CD14-positive monocyte (primary cell): ENCODE measurements at regions not wholly inside any gene's neighbourhood (a gene's known extent, or its start where the extent isn't known, plus 50 kb on each side); places are given as distances from the start of the nearest gene placed in this dataset.
A peak's percentile ranks its signal among the peaks of the same experiment; 100 is the strongest.
"Not testable (repeated sequence)": the region's sequence is repeated elsewhere in the genome, so short reads cannot be mapped to it uniquely, and the experiment has no call there.

Experiments
- DNase-seq, 3 donors: peaks; one replicate each; pipeline ENCODE4 v3.0.0-alpha.2; 2011 to 2022
- H2AFZ ChIP-seq: 2 replicates; pipeline ENCODE4 v1.6.0; 2012; ENCODE audit warnings: mild to moderate bottlenecking, low read depth, low read length, inconsistent platforms; ENCODE audit not compliant: insufficient read depth, poor library complexity, severe bottlenecking
- H3K27ac ChIP-seq, 2 donors: 1 replicate in 1 of 2; 2 replicates in 1 of 2; pipeline ENCODE4 v1.5.1; 2012 to 2013; ENCODE audit warnings: low read length in 2 of 2, control low read depth in 1 of 2, inconsistent platforms in 1 of 2, low read depth in 1 of 2, mild to moderate bottlenecking in 1 of 2
- H3K27me3 ChIP-seq, 2 donors: one replicate each; pipeline versions ENCODE4 v1.6.0 to v1.6.1; 2011 to 2013; ENCODE audit warnings: low read length in 2 of 2; ENCODE audit not compliant: control insufficient read depth in 2 of 2, insufficient read depth in 2 of 2
- H3K36me3 ChIP-seq, 2 donors: replicated peaks in 1 of 2; 1 replicate in 1 of 2; 2 replicates in 1 of 2; pipeline versions ENCODE4 v1.5.1 to v1.6.1; 2012 to 2013; ENCODE audit warnings: low read length in 2 of 2, control low read depth in 1 of 2, inconsistent platforms in 1 of 2, mild to moderate bottlenecking in 1 of 2; ENCODE audit not compliant: insufficient read depth in 2 of 2, control insufficient read depth in 1 of 2
- H3K4me1 ChIP-seq, 2 donors: 1 replicate in 1 of 2; 2 replicates in 1 of 2; pipeline versions ENCODE4 v1.5.1 to v1.6.1; 2012 to 2013; ENCODE audit warnings: low read length in 2 of 2, control low read depth in 1 of 2, inconsistent platforms in 1 of 2, mild to moderate bottlenecking in 1 of 2, moderate library complexity in 1 of 2; ENCODE audit not compliant: insufficient read depth in 2 of 2, control insufficient read depth in 1 of 2
- H3K4me2 ChIP-seq: replicated peaks from 2 replicates; pipeline ENCODE3; 2012; ENCODE audit warnings: low read length, moderate library complexity, mild to moderate bottlenecking; ENCODE audit not compliant: poor library complexity, severe bottlenecking; ENCODE audit errors: extremely low read depth
- H3K4me3 ChIP-seq, 3 experiments: fragments of 200-600 bp in 1 of 3; sonication (generic) in 1 of 3; replicated peaks in 1 of 3; 1 replicate in 2 of 3; 2 replicates in 1 of 3; pipeline ENCODE4 v1.5.1; 2011 to 2013; ENCODE audit warnings: low read length in 3 of 3, mild to moderate bottlenecking in 3 of 3, control low read depth in 2 of 3, low read depth in 2 of 3, inconsistent platforms in 1 of 3, moderate library complexity in 1 of 3
- H3K79me2 ChIP-seq: 2 replicates; pipeline ENCODE4 v1.6.0; 2012; ENCODE audit warnings: mild to moderate bottlenecking, control low read depth, inconsistent platforms, low read length, moderate library complexity; ENCODE audit not compliant: insufficient read depth
- H3K9ac ChIP-seq: 2 replicates; pipeline ENCODE4 v1.6.0; 2017; ENCODE audit warnings: low read length, mild to moderate bottlenecking; ENCODE audit not compliant: insufficient read depth, poor library complexity, severe bottlenecking
- H3K9me3 ChIP-seq, 2 donors: replicated peaks in 1 of 2; 1 replicate in 1 of 2; 2 replicates in 1 of 2; pipeline versions ENCODE4 v1.5.1 to v1.6.1; 2012 to 2013; ENCODE audit warnings: low read length in 2 of 2, control low read depth in 1 of 2; ENCODE audit not compliant: control insufficient read depth in 1 of 2, insufficient read depth in 1 of 2
- H4K20me1 ChIP-seq: 2 replicates; pipeline ENCODE4 v1.6.0; 2012; ENCODE audit warnings: mild to moderate bottlenecking, low read length, control low read depth, moderate library complexity; ENCODE audit not compliant: insufficient read depth
- H3K27ac Mint-ChIP-seq, 7 donors: one replicate each; pipeline ENCODE4 v1.8.0; 2020; ENCODE audit warnings: mild to moderate bottlenecking in 7 of 7, mixed read lengths in 7 of 7, moderate library complexity in 6 of 7, inconsistent platforms in 2 of 7
- H3K27me3 Mint-ChIP-seq, 3 donors: one replicate each; pipeline ENCODE4 v1.8.0; 2021 to 2022; ENCODE audit warnings: low read depth in 3 of 3, mild to moderate bottlenecking in 3 of 3, mixed read lengths in 3 of 3, moderate library complexity in 3 of 3, inconsistent platforms in 1 of 3
- H3K36me3 Mint-ChIP-seq, 2 donors: one replicate each; pipeline ENCODE4 v1.8.0; 2020; ENCODE audit warnings: mixed read lengths in 2 of 2, inconsistent platforms in 1 of 2, mild to moderate bottlenecking in 1 of 2
- H3K4me1 Mint-ChIP-seq: one replicate; pipeline ENCODE4 v1.8.0; 2020; ENCODE audit warnings: mild to moderate bottlenecking, mixed read lengths
- H3K4me3 Mint-ChIP-seq, 2 donors: one replicate each; pipeline ENCODE4 v1.8.0; 2020; ENCODE audit warnings: mild to moderate bottlenecking in 2 of 2, mixed read lengths in 2 of 2, moderate library complexity in 1 of 2
- H3K9me3 Mint-ChIP-seq, 7 donors: one replicate each; pipeline ENCODE4 v1.8.0; 2020 to 2022; ENCODE audit warnings: mixed read lengths in 7 of 7, mild to moderate bottlenecking in 6 of 7, moderate library complexity in 6 of 7, inconsistent platforms in 2 of 7
- CTCF ChIP-seq: fragments of 200-600 bp; IDR thresholded peaks from one replicate; pipeline ENCODE4 v1.8.0; 2022; ENCODE audit warnings: antibody characterized with exemption, mild to moderate bottlenecking
- WGBS: methylation state at CpG from one replicate; pipeline ENCODE4 v1.1.5; 2013; ENCODE audit warnings: missing lambda C conversion rate; ENCODE audit not compliant: insufficient coverage; 5-methylcytosine and 5-hydroxymethylcytosine counted together
- intact Hi-C, 2 donors: fragments of 100-400 bp; cut with micrococcal nuclease; formaldehyde crosslinking; loops; one replicate each; pipeline versions ENCODE4 v1.15.0 to v1.15.1; 2023

DNA sequence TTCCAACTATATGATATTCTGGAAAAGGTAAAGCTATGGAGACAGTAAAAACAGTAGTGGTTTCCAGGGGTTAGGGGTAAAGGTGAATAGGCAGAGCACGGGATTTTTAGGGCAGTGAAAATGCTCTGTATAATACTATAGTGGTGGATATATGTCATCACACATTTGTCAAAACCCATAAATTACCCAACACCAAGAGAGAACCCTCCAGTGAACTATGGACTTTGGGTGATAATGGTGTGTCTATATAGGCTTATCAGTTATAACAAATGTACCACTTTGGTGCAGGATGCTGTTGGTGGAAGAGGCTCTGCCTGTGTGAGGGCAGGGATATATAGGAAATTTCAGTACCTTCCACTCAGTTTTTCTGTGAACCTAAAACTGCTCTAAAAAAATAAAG lies 149.9 kb downstream of the GPX5 start:
- H3K27me3 Mint-ChIP-seq: peaks cover 39 to 57% (median 39%) of the 10 kb centered on the region in 3 donors
- no CpG with 5 or more reads among the region's 1 CpG for WGBS
- no peaks in the 10 kb centered on the region for H3K36me3 ChIP-seq

DNA sequence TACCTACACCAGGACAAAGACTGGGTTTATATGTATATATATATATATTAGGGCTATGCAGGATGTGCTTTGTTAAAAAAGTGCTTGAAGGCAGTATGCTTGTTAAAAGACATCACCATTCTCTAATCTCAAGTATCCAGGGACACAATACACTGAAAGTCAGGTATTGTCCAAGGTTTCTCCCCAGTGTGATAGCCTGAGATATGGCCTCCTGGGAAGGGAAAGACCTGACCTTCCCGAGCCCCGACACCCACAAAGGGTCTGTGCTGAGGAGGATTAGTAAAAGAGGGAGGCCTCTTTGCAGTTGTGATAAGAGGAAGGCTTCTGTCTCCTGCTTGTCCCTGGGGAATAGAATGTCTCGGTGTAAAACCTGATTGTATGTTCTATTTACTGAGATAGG lies 156.9 kb downstream of the GPX5 start:
- Mint-ChIP-seq H3K27ac (no peak overlapping the region), H3K4me1 (peaks cover 2% of the 10 kb centered on the region), H3K9me3 (peaks cover 0 to 1% (median 0%) of the 10 kb centered on the region in 7 donors), H3K4me3 (no peak overlapping the region), H3K36me3 (no peaks in the 10 kb centered on the region), H3K27me3 (peaks cover 39 to 58% (median 49%) of the 10 kb centered on the region in 3 donors)
- intact Hi-C loops: no loop called here
- Histone ChIP-seq H3K79me2 (no peaks in the 10 kb centered on the region), H3K9ac (no peak overlapping the region), H3K4me3 (no peak overlapping the region), H3K4me1 (no peaks in the 10 kb centered on the region), H2AFZ (no peak overlapping the region), H3K4me2 (no peak overlapping the region), H3K27ac (no peak overlapping the region), H3K36me3 (no peaks in the 10 kb centered on the region), H3K9me3 (no peaks in the 10 kb centered on the region), H3K27me3 (peaks cover 48 to 49% of the 10 kb centered on the region in 2 donors), H4K20me1 (no peaks in the 10 kb centered on the region)
- DNase-seq: no peak
- no peak for TF ChIP-seq CTCF
- whole genome bisulfite sequencing: 48% methylated on average over 3 of the region's 3 CpGs

More for the DNA sequence above, 149.9 kb downstream of the GPX5 start:
- Mint-ChIP-seq H3K9me3 (peaks cover 4 to 27% (median 17%) of the 10 kb centered on the region in 7 donors), H3K4me1 (peaks cover 5% of the 10 kb centered on the region), H3K4me3 (peak overlapping the region in 1 of 2 donors; percentile 70), H3K36me3 (peaks cover 0 to 2% of the 10 kb centered on the region in 2 donors), H3K27ac (no peak overlapping the region)
- DNase-seq: no peak
- intact Hi-C loops: no loop called here
- H4K20me1 ChIP-seq: no peaks in the 10 kb centered on the region
- peaks cover 3 to 18% of the 10 kb centered on the region in 2 donors for H3K9me3 ChIP-seq
- no peak for TF ChIP-seq CTCF
- no peak overlapping the region for H2AFZ ChIP-seq
- no peak overlapping the region for H3K9ac ChIP-seq
- H3K4me2 ChIP-seq: no peak overlapping the region
- H3K27me3 ChIP-seq: peaks cover 40 to 44% of the 10 kb centered on the region in 2 donors
- no peak overlapping the region for H3K27ac ChIP-seq
- H3K4me1 ChIP-seq: no peaks in the 10 kb centered on the region
- no peak overlapping the region for H3K4me3 ChIP-seq
- H3K79me2 ChIP-seq: no peaks in the 10 kb centered on the region

GRCh38 chr6:28682956-28683685 lies 157.4 kb downstream of the GPX5 start:
- Mint-ChIP-seq H3K4me3 (peak overlapping the region in 1 of 2 donors; percentile 22), H3K27me3 (peaks cover 44 to 62% (median 54%) of the 10 kb centered on the region in 3 donors)
- H3K4me2 ChIP-seq: not testable (repeated sequence)

More at GRCh38 chr6:28682956-28683685, 157.4 kb downstream of the GPX5 start:
- H3K9me3 ChIP-seq, H3K79me2 ChIP-seq, H2AFZ ChIP-seq, H3K4me1 ChIP-seq, H3K36me3 Mint-ChIP-seq, H3K9me3 Mint-ChIP-seq, H3K27ac ChIP-seq, intact Hi-C loops, DNase-seq, H4K20me1 ChIP-seq, H3K36me3 ChIP-seq, H3K9ac ChIP-seq, H3K4me3 ChIP-seq, H3K4me1 Mint-ChIP-seq, H3K27ac Mint-ChIP-seq: not testable (repeated sequence)
- H3K27me3 ChIP-seq: peaks cover 48 to 53% of the 10 kb centered on the region in 2 donors
- WGBS: 46% methylated on average over 3 of the region's 16 CpGs
